Small intestine (tissue), 7 donors: ENCODE measurements at regions not wholly inside any gene's neighbourhood (a gene's known extent, or its start where the extent isn't known, plus 50 kb on each side); places are given as distances from the start of the nearest gene placed in this dataset.

Experiments used
- DNase-seq, 2 donors: peaks; one replicate each; pipeline versions ENCODE4 v3.0.0 to v3.0.0-alpha.2; 2013
- FAIRE-seq: peaks from 2 replicates; lab custom pipeline; 2012; peaks lifted over from hg19 to GRCh38; lab: Jason Lieb, UNC
- H3K27ac ChIP-seq, 3 donors: one replicate each; pipeline ENCODE4 v1.5.1; 2013; ENCODE audit warnings: low read length in 2 of 3, mild to moderate bottlenecking in 2 of 3, control low read depth in 1 of 3, inconsistent platforms in 1 of 3, low read depth in 1 of 3, moderate library complexity in 1 of 3
- H3K27me3 ChIP-seq, 3 donors: one replicate each; pipeline ENCODE4 v1.6.1; 2013; ENCODE audit warnings: low read length in 3 of 3, inconsistent platforms in 1 of 3; ENCODE audit not compliant: control insufficient read depth in 3 of 3, insufficient read depth in 3 of 3
- H3K36me3 ChIP-seq, 3 donors: one replicate each; pipeline ENCODE4 v1.6.1; 2013; ENCODE audit warnings: low read length in 3 of 3, inconsistent platforms in 1 of 3, low read depth in 1 of 3, mild to moderate bottlenecking in 1 of 3, moderate library complexity in 1 of 3; ENCODE audit not compliant: control insufficient read depth in 3 of 3, insufficient read depth in 2 of 3
- H3K4me1 ChIP-seq, 3 donors: one replicate each; pipeline ENCODE4 v1.6.1; 2013; ENCODE audit warnings: low read length in 2 of 3, inconsistent platforms in 1 of 3, low read depth in 1 of 3, mild to moderate bottlenecking in 1 of 3, moderate library complexity in 1 of 3; ENCODE audit not compliant: control insufficient read depth in 3 of 3, insufficient read depth in 2 of 3
- H3K4me3 ChIP-seq, 3 donors: one replicate each; pipeline ENCODE4 v1.5.1; 2013; ENCODE audit warnings: low read length in 3 of 3, control low read depth in 1 of 3, inconsistent platforms in 1 of 3, low read depth in 1 of 3, mild to moderate bottlenecking in 1 of 3, moderate library complexity in 1 of 3
- H3K9me3 ChIP-seq, 2 donors: one replicate each; pipeline ENCODE4 v1.6.1; 2013; ENCODE audit warnings: low read depth in 1 of 2, low read length in 1 of 2; ENCODE audit not compliant: control insufficient read depth in 2 of 2, insufficient read depth in 1 of 2
- WGBS, 3 donors: extraction: QIAGEN DNeasy Blood & Tissue Kit; methylation state at CpG; one replicate each; pipeline ENCODE4 v1.1.7; 2013; 5-methylcytosine and 5-hydroxymethylcytosine counted together
- donor health status: healthy with polysubstance abuse.
- donor health status: control.
- donor health status: control.
- donor health status: Bipolar disorder and iron deficiency.
- donor health status: healthy.

- Histone ChIP-seq H3K4me1 (no peaks in the 10 kb centered on the region), H3K9me3 (no peaks in the 10 kb centered on the region), H3K27me3 (no peaks in the 10 kb centered on the region), H3K36me3 (no peaks in the 10 kb centered on the region), H3K27ac (no peak overlapping the region), H3K4me3 (no peak overlapping the region)
- 54 to 66% (median 61%) methylated on average over 4 of the region's 4 CpGs for WGBS, 3 donors
- FAIRE-seq (no peak), DNase-seq (no peak)
Measured at GRCh38 chr12:59972905-59973304, 377.1 kb downstream of the SLC16A7 start.

- DNase-seq (no peak), FAIRE-seq (no peak)
- Histone ChIP-seq H3K27me3 (no peaks in the 10 kb centered on the region), H3K4me3 (no peak overlapping the region), H3K36me3 (no peaks in the 10 kb centered on the region), H3K4me1 (no peaks in the 10 kb centered on the region), H3K27ac (no peak overlapping the region), H3K9me3 (no peaks in the 10 kb centered on the region)
- 31 to 62% (median 43%) methylated on average over 2 of the region's 2 CpGs for WGBS, 3 donors
Measured at GRCh38 chr12:59973515-59973914, 377.7 kb downstream of the SLC16A7 start.

GRCh38 chr12:59977779-59978178 is 381.9 kb downstream of the SLC16A7 start:
- WGBS, 3 donors = 27 to 44% (median 41%) methylated on average over 4 of the region's 4 CpGs
- no peak overlapping the region for H3K27ac ChIP-seq
- no peaks in the 10 kb centered on the region for H3K36me3 ChIP-seq
- no peak for FAIRE-seq
- H3K27me3 ChIP-seq = no peaks in the 10 kb centered on the region
- H3K9me3 ChIP-seq = no peaks in the 10 kb centered on the region
- no peaks in the 10 kb centered on the region for H3K4me1 ChIP-seq
- no peak overlapping the region for H3K4me3 ChIP-seq
- DNase-seq = no peak

GRCh38 chr12:59980476-59980875 is 384.6 kb downstream of the SLC16A7 start:
- no peaks in the 10 kb centered on the region for H3K36me3 ChIP-seq
- no peaks in the 10 kb centered on the region for H3K9me3 ChIP-seq
- H3K27ac ChIP-seq = no peak overlapping the region
- 84 to 88% (median 87%) methylated on average over 1 of the region's 1 CpG for WGBS, 3 donors
- H3K27me3 ChIP-seq = no peaks in the 10 kb centered on the region
- no peak for DNase-seq
- no peak for FAIRE-seq
- H3K4me3 ChIP-seq = no peak overlapping the region
- no peaks in the 10 kb centered on the region for H3K4me1 ChIP-seq

- Histone ChIP-seq H3K27ac (no peak overlapping the region), H3K9me3 (no peaks in the 10 kb centered on the region), H3K36me3 (no peaks in the 10 kb centered on the region), H3K4me3 (no peak overlapping the region), H3K4me1 (no peaks in the 10 kb centered on the region), H3K27me3 (no peaks in the 10 kb centered on the region)
- DNase-seq (no peak), FAIRE-seq (no peak)
- WGBS, 3 donors = 69 to 86% (median 79%) methylated on average over 4 of the region's 4 CpGs
Measured at GRCh38 chr12:59999291-59999690, 403.5 kb downstream of the SLC16A7 start.

GRCh38 chr12:60010486-60010885 is 414.7 kb downstream of the SLC16A7 start:
- DNase-seq = peak; percentile 66 to 79
- peaks cover 0 to 2% (median 0%) of the 10 kb centered on the region in 3 donors for H3K4me1 ChIP-seq
- H3K36me3 ChIP-seq = no peaks in the 10 kb centered on the region
- H3K9me3 ChIP-seq = no peaks in the 10 kb centered on the region
- H3K27ac ChIP-seq = no peak overlapping the region
- 12 to 52% (median 45%) methylated on average over 1 of the region's 1 CpG for WGBS, 3 donors
- FAIRE-seq = no peak
- H3K27me3 ChIP-seq = no peaks in the 10 kb centered on the region
- no peak overlapping the region for H3K4me3 ChIP-seq

- peaks cover 0 to 2% (median 0%) of the 10 kb centered on the region in 3 donors for H3K4me1 ChIP-seq
- FAIRE-seq = no peak
- no peaks in the 10 kb centered on the region for H3K27me3 ChIP-seq
- no peaks in the 10 kb centered on the region for H3K36me3 ChIP-seq
- no peak overlapping the region for H3K4me3 ChIP-seq
- no peaks in the 10 kb centered on the region for H3K9me3 ChIP-seq
- no peak for DNase-seq
- H3K27ac ChIP-seq = no peak overlapping the region
- WGBS, 3 donors = 52 to 64% (median 63%) methylated on average over 1 of the region's 1 CpG
Measured at GRCh38 chr12:60012659-60013058, 416.8 kb downstream of the SLC16A7 start.

- DNase-seq (peak; percentile 69 to 84), FAIRE-seq (no peak)
- no peaks in the 10 kb centered on the region for H3K9me3 ChIP-seq
- no peaks in the 10 kb centered on the region for H3K36me3 ChIP-seq
- H3K27me3 ChIP-seq = no peaks in the 10 kb centered on the region
- H3K4me1 ChIP-seq = peaks cover 0 to 2% (median 0%) of the 10 kb centered on the region in 3 donors
- peak overlapping the region in 1 of 3 donors; percentile 30 for H3K27ac ChIP-seq
- H3K4me3 ChIP-seq = no peak overlapping the region
Measured at GRCh38 chr12:60014436-60014835, 418.6 kb downstream of the SLC16A7 start.

GRCh38 chr12:60020068-60020467 is 424.2 kb downstream of the SLC16A7 start:
- Histone ChIP-seq H3K27ac (no peak overlapping the region), H3K36me3 (no peaks in the 10 kb centered on the region), H3K27me3 (no peaks in the 10 kb centered on the region), H3K9me3 (no peaks in the 10 kb centered on the region), H3K4me1 (no peaks in the 10 kb centered on the region), H3K4me3 (no peak overlapping the region)
- DNase-seq (no peak), FAIRE-seq (no peak)
- 54 to 70% (median 56%) methylated on average over 2 of the region's 2 CpGs for WGBS, 3 donors
